BJ (cell line): ENCODE measurements at regions not wholly inside any gene's neighbourhood (a gene's known extent, or its start where the extent isn't known, plus 50 kb on each side); places are given as distances from the start of the nearest gene placed in this dataset.
A peak's percentile ranks its signal among the peaks of the same experiment; 100 is the strongest.

ENCODE experiments used
- CTCF ChIA-PET: fragments of 350-600 bp; formaldehyde crosslinking; extraction: SDS; loops from one replicate; lab custom pipeline; 2021; ENCODE audit warnings: antibody characterized with exemption, inconsistent platforms; lab: Yijun Ruan, JAX
- POLR2A ChIA-PET: fragments of 300-600 bp; sonication (Branson Sonifier 250); formaldehyde crosslinking; extraction: SDS; loops from one replicate; lab custom pipeline; 2021; ENCODE audit warnings: antibody characterized with exemption; lab: Charles Lee
- DNase-seq: peaks from one replicate; pipeline ENCODE4 v3.0.0-alpha.2; 2011; ENCODE audit warnings: low read depth
- H3K27me3 ChIP-seq: 2 replicates; pipeline ENCODE4 v1.6.0; 2011; ENCODE audit warnings: low read length; ENCODE audit not compliant: control insufficient read depth, insufficient read depth
- H3K36me3 ChIP-seq: 2 replicates; pipeline ENCODE4 v1.5.1; 2011; ENCODE audit warnings: low read length; ENCODE audit not compliant: control insufficient read depth, insufficient read depth
- H3K4me3 ChIP-seq: 2 replicates; pipeline ENCODE4 v1.5.1; 2011; ENCODE audit warnings: low read depth, mild to moderate bottlenecking, control low read depth, low read length
- CTCF ChIP-seq: IDR thresholded peaks from 2 replicates; pipeline ENCODE4 v1.5.1; 2011; ENCODE audit warnings: low read depth, mild to moderate bottlenecking, control low read depth, inconsistent platforms, low read length, moderate library complexity; ENCODE audit not compliant: insufficient read depth

- Histone ChIP-seq H3K27me3 (no peaks in the 10 kb centered on the region), H3K36me3 (no peaks in the 10 kb centered on the region), H3K4me3 (no peak overlapping the region)
- no peak for DNase-seq
- POLR2A ChIA-PET, result no interaction called here
- peak; percentile 74 for TF ChIP-seq CTCF
- CTCF ChIA-PET, result interaction anchor here (0.7 to 2.0 kb wide), 9 partner anchors 9 to 529 kb away, joined by 3 to 13 read pairs (median 4); partner anchors contain the start of gene MAFB
These were observed 528.9 kb downstream of the MAFB start for GRCh38 chr20:40160097-40160550.

GRCh38 chr20:40159276-40159675 is 529.8 kb downstream of the MAFB start:
- no peak for TF ChIP-seq CTCF
- DNase-seq, result no peak
- Histone ChIP-seq H3K27me3 (no peaks in the 10 kb centered on the region), H3K36me3 (no peaks in the 10 kb centered on the region), H3K4me3 (no peak overlapping the region)
- CTCF ChIA-PET, result interaction anchor here (0.7 to 2.0 kb wide), 6 partner anchors 8 to 1078 kb away, joined by 3 to 13 read pairs (median 4); no protein-coding TSS in a partner anchor
- POLR2A ChIA-PET, result no interaction called here

GRCh38 chr20:40156600-40157317 is 532.3 kb downstream of the MAFB start:
- ChIA-PET POLR2A (no interaction called here), CTCF (no interaction called here)
- TF ChIP-seq CTCF, result no peak
- no peak for DNase-seq
- Histone ChIP-seq H3K27me3 (no peaks in the 10 kb centered on the region), H3K36me3 (no peaks in the 10 kb centered on the region), H3K4me3 (no peak overlapping the region)

GRCh38 chr20:40154514-40154913 is 534.5 kb downstream of the MAFB start:
- DNase-seq, result no peak
- POLR2A ChIA-PET, result no interaction called here
- H3K27me3 ChIP-seq, result no peaks in the 10 kb centered on the region
- CTCF ChIA-PET, result no interaction called here
- H3K36me3 ChIP-seq, result no peaks in the 10 kb centered on the region
- TF ChIP-seq CTCF, result no peak
- no peak overlapping the region for H3K4me3 ChIP-seq

GRCh38 chr20:40148886-40149285 is 540.1 kb downstream of the MAFB start:
- H3K4me3 ChIP-seq, result no peak overlapping the region
- no peaks in the 10 kb centered on the region for H3K36me3 ChIP-seq
- CTCF ChIA-PET, result no interaction called here
- no peaks in the 10 kb centered on the region for H3K27me3 ChIP-seq
- TF ChIP-seq CTCF, result no peak
- no peak for DNase-seq
- POLR2A ChIA-PET, result no interaction called here
